Endothelial cell of umbilical vein (primary cell): ENCODE measurements at regions not wholly inside any gene's neighbourhood (a gene's known extent, or its start where the extent isn't known, plus 50 kb on each side); places are given as distances from the start of the nearest gene placed in this dataset.

Source experiments
- BruUV-seq: library from RNA; stranded (reverse); fragments of 400-500 nt; replicated peaks from 2 replicates; lab custom pipeline; 2021; lab: Mats Ljungman, UMichigan
- CTCF ChIA-PET: fragments of 300-600, 350-600 bp; sonication (Branson Sonifier 250); formaldehyde crosslinking; loops from one replicate; lab custom pipeline; 2021; ENCODE audit warnings: antibody characterized with exemption, inconsistent platforms; lab: Charles Lee
- POLR2A ChIA-PET: fragments of 300-600, 350-600 bp; sonication (Branson Sonifier 250); formaldehyde crosslinking; loops from one replicate; lab custom pipeline; 2021; ENCODE audit warnings: antibody characterized with exemption, inconsistent platforms; lab: Charles Lee
- DNase-seq: peaks from one replicate; pipeline ENCODE4 v3.0.0-alpha.2; 2011; ENCODE audit warnings: low read depth, low spot score
- FAIRE-seq: peaks from 2 replicates; lab custom pipeline; 2011; peaks lifted over from hg19 to GRCh38; lab: Jason Lieb, UNC
- H2AFZ ChIP-seq: 2 replicates; pipeline ENCODE4 v1.6.0; 2012; ENCODE audit warnings: low read depth, low read length, control low read depth, inconsistent platforms
- H3K27ac ChIP-seq: 2 replicates; pipeline ENCODE4 v1.5.1; 2011; ENCODE audit warnings: low read depth, mild to moderate bottlenecking, control low read depth, low read length, moderate library complexity; ENCODE audit not compliant: insufficient read depth
- H3K27me3 ChIP-seq, 2 experiments: 2 replicates each; pipeline versions ENCODE4 v1.6.0 to v1.6.1; 2011; ENCODE audit warnings: low read length in 2 of 2, mixed read lengths in 1 of 2; ENCODE audit not compliant: control insufficient read depth in 2 of 2, insufficient read depth in 2 of 2
- H3K36me3 ChIP-seq, 2 experiments: 2 replicates in 1 of 2; 3 replicates in 1 of 2; pipeline ENCODE4 v1.5.1; 2011; ENCODE audit warnings: low read length in 2 of 2, mild to moderate bottlenecking in 1 of 2, moderate library complexity in 1 of 2; ENCODE audit not compliant: control insufficient read depth in 2 of 2, insufficient read depth in 2 of 2; ENCODE audit errors: extremely low read depth in 1 of 2
- H3K4me1 ChIP-seq: 3 replicates; pipeline ENCODE4 v1.5.1; 2011; ENCODE audit warnings: mild to moderate bottlenecking, low read length; ENCODE audit not compliant: control insufficient read depth, insufficient read depth; ENCODE audit errors: extremely low read depth
- H3K4me2 ChIP-seq: 2 replicates; pipeline ENCODE4 v1.6.1; 2011; ENCODE audit warnings: low read length, control low read depth, mixed read lengths; ENCODE audit not compliant: insufficient read depth
- H3K4me3 ChIP-seq, 3 experiments: fragments of 200-600 bp in 1 of 3; sonication (generic), shearing (Covaris generic) in 1 of 3; replicated peaks in 1 of 3; 2 replicates each; pipeline ENCODE4 v1.5.1; 2011 to 2016; ENCODE audit warnings: control low read depth in 3 of 3, low read length in 3 of 3, mild to moderate bottlenecking in 2 of 3, inconsistent platforms in 1 of 3, low read depth in 1 of 3, moderate library complexity in 1 of 3; ENCODE audit not compliant: insufficient read depth in 1 of 3
- H3K79me2 ChIP-seq: 2 replicates; pipeline ENCODE4 v1.6.0; 2012; ENCODE audit warnings: low read length, inconsistent platforms; ENCODE audit not compliant: control insufficient read depth, insufficient read depth
- H3K9ac ChIP-seq: replicated peaks from 2 replicates; pipeline ENCODE3; 2011; ENCODE audit warnings: low read length, control low read depth; ENCODE audit not compliant: insufficient read depth; ENCODE audit errors: extremely low read depth
- H3K9me1 ChIP-seq: replicated peaks from 3 replicates; pipeline ENCODE4 v1.6.0; 2011; ENCODE audit warnings: mild to moderate bottlenecking, low read length; ENCODE audit not compliant: control insufficient read depth, insufficient read depth; ENCODE audit errors: extremely low read depth
- H3K9me3 ChIP-seq: replicated peaks from 2 replicates; pipeline ENCODE4 v1.5.1; 2012; ENCODE audit warnings: low read length, inconsistent platforms; ENCODE audit not compliant: control insufficient read depth, insufficient read depth
- H4K20me1 ChIP-seq: replicated peaks from 2 replicates; pipeline ENCODE3; 2011; ENCODE audit warnings: mild to moderate bottlenecking, low read length; ENCODE audit not compliant: control insufficient read depth, insufficient read depth; ENCODE audit errors: extremely low read depth
- EZH2 ChIP-seq: IDR thresholded peaks from 2 replicates; pipeline ENCODE4 v1.6.1; 2012; ENCODE audit warnings: borderline replicate concordance, low read depth, mild to moderate bottlenecking, moderate library complexity, low read length, inconsistent platforms; ENCODE audit not compliant: severe bottlenecking
- FOS ChIP-seq: IDR thresholded peaks from 2 replicates; pipeline ENCODE4 v1.6.1; 2011; ENCODE audit warnings: mild to moderate bottlenecking, low read length, moderate library complexity, borderline replicate concordance; ENCODE audit not compliant: insufficient read depth
- MYC ChIP-seq: IDR thresholded peaks from one replicate; pipeline ENCODE4 v1.6.1; 2011; ENCODE audit warnings: mild to moderate bottlenecking, low read depth, low read length
- POLR2AphosphoS5 ChIP-seq: IDR thresholded peaks from 2 replicates; pipeline ENCODE4 v1.6.1; 2012; ENCODE audit warnings: low read depth, mild to moderate bottlenecking, control low read depth, low read length, moderate library complexity; ENCODE audit not compliant: insufficient read depth
- dilution Hi-C: fragments of 300-500 bp; cut with MboI; formaldehyde crosslinking; loops from one replicate; pipeline ENCODE4 v1.15.0; 2019; ENCODE audit warnings: low sequenced_read_pairs; ENCODE audit not compliant: extremely low pct_ligation_motif_present
- intact Hi-C: fragments of 100-400 bp; cut with micrococcal nuclease; formaldehyde crosslinking; loops from one replicate; pipeline ENCODE4 v1.10.0; 2022

GRCh38 chr4:129565214-129565613 lies 469.3 kb downstream of the C4orf33 start:
- no TSS peak for BruUV-seq

DNA sequence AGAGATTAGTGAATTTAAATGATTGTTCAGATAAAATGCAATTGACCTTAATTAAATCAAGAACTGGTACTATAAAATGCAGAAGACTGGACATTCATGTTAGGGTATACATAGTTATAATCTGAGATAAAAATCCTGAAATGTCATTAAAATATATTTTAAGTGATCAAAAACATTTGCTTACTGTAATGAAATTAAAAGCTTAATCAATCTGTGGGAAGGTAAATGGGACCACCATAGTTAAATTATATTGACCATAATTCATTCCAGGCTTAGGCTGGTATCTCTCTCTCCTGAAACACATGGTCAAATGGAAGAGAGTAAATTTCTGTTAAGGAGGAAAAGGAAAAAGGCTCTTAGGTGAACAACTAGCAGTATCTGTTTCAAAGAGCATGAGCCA lies 474.4 kb downstream of the C4orf33 start:
- no peaks in the 10 kb centered on the region for H3K9me3 ChIP-seq
- no peaks in the 10 kb centered on the region for H3K9me1 ChIP-seq
- no peak for TF ChIP-seq MYC
- ChIA-PET CTCF (no interaction called here), POLR2A (no interaction called here)
- H4K20me1 ChIP-seq: no peaks in the 10 kb centered on the region
- FAIRE-seq (no peak), DNase-seq (no peak)
- H2AFZ ChIP-seq: no peak overlapping the region
- H3K27me3 ChIP-seq: no peaks in the 10 kb centered on the region
- H3K9ac ChIP-seq: no peak overlapping the region
- BruUV-seq: no TSS peak
- no peak overlapping the region for H3K4me3 ChIP-seq
- H3K27ac ChIP-seq: no peak overlapping the region
- intact Hi-C loops: no loop called here
- dilution Hi-C loops: no loop called here
- no peaks in the 10 kb centered on the region for H3K79me2 ChIP-seq
- no peaks in the 10 kb centered on the region for H3K36me3 ChIP-seq
- no peak overlapping the region for H3K4me2 ChIP-seq
- no peaks in the 10 kb centered on the region for H3K4me1 ChIP-seq

More at GRCh38 chr4:129565214-129565613, 469.3 kb downstream of the C4orf33 start:
- FAIRE-seq (no peak), DNase-seq (no peak)
- Histone ChIP-seq H3K4me3 (no peak overlapping the region), H3K9me3 (no peaks in the 10 kb centered on the region), H3K9me1 (no peaks in the 10 kb centered on the region), H4K20me1 (no peaks in the 10 kb centered on the region), H3K27ac (no peak overlapping the region), H3K4me1 (peaks cover 11% of the 10 kb centered on the region), H2AFZ (no peak overlapping the region), H3K4me2 (no peak overlapping the region), H3K9ac (no peak overlapping the region), H3K27me3 (no peaks in the 10 kb centered on the region), H3K36me3 (no peaks in the 10 kb centered on the region), H3K79me2 (no peaks in the 10 kb centered on the region)
- no peak for TF ChIP-seq POLR2AphosphoS5
- no peak for TF ChIP-seq FOS
- TF ChIP-seq EZH2: no peak
- CTCF ChIA-PET: no interaction called here
- dilution Hi-C loops (no loop called here), intact Hi-C loops (no loop called here)
- POLR2A ChIA-PET: no interaction called here
